GM21447 (cell line): ENCODE measurements at regions not wholly inside any gene's neighbourhood (a gene's known extent, or its start where the extent isn't known, plus 50 kb on each side); places are given as distances from the start of the nearest gene placed in this dataset.

ENCODE experiments used
- ATAC-seq: cut with Tn5 transposase; IDR thresholded peaks from one replicate; pipeline ENCODE4 v1.9.1; 2021; ENCODE audit not compliant: unreplicated experiment

DNA sequence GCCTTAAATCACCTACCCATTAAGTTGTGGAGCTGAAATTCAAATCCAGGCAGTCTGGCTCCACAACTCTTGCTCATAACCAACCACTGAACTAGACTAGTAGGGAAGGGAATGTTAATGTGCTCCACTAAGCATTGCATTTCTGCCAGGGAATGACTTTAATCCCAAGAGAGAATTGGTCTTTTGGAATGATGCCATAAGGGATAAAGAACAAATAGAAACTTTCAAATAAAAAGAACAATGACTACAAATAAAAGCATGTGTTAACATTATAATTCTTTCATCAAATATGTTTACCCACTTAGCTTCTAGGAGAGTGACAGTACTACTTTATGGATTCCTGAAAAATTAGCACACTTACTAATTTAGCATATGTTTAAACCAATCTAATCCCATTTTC is 905.9 kb downstream of the CENPC start:
- ATAC-seq: no peak

- ATAC-seq: no peak
Measured at GRCh38 chr4:66636349-66636748, 909.0 kb downstream of the CENPC start.

- no peak for ATAC-seq
Measured at GRCh38 chr4:66633477-66633876, 911.8 kb downstream of the CENPC start.

DNA sequence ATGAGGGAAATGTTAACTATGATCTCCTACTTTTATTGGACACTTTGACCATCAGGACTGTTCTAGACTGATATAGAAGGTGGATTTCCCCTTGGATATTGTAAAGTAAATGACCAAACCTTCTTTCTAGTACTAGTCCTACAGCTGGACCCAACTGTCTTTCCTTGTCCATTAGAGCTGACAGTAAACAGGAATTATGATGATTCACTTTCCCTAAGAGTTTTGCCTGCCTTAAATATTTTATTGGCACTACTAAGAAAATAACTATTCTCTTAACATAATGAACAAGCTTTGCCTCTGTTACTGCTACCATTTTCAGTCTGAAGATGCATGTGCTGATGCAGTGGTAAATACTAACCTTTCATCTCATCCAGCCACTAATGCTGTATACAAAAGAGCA is 915.4 kb downstream of the CENPC start:
- no peak for ATAC-seq

DNA sequence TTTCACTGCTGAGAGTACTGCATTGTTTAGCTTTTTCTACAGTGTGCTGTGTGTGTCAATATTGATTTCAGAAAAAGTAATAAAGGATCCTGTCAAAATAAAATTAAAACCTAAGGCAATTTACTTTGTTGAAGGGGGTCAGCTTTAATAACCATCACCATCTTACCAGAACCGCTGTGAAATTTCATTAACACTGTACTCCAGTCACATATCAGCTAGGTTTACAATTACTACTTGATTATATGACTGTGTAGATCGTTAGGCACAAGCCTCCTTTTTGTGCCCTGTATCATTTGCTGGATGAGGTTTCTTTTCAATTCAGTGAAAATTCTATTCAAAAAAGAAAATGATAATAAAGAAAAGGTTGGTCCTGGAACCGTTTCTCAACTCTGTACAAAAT is 917.2 kb downstream of the CENPC start:
- ATAC-seq: no peak

- no peak for ATAC-seq
Measured at GRCh38 chr4:66625480-66625879, 919.8 kb downstream of the CENPC start.

- ATAC-seq: no peak
Measured at GRCh38 chr4:66613591-66613990, 931.7 kb downstream of the CENPC start.

- no peak for ATAC-seq
Measured at GRCh38 chr4:66609014-66609413, 936.3 kb downstream of the CENPC start.

- no peak for ATAC-seq
Measured at GRCh38 chr4:66606908-66607307, 936.6 kb upstream of the EPHA5 start.

GRCh38 chr4:66606215-66606614 is 935.9 kb upstream of the EPHA5 start:
- no peak for ATAC-seq

- ATAC-seq: no peak
Measured at GRCh38 chr4:66604192-66604591, 933.9 kb upstream of the EPHA5 start.

DNA sequence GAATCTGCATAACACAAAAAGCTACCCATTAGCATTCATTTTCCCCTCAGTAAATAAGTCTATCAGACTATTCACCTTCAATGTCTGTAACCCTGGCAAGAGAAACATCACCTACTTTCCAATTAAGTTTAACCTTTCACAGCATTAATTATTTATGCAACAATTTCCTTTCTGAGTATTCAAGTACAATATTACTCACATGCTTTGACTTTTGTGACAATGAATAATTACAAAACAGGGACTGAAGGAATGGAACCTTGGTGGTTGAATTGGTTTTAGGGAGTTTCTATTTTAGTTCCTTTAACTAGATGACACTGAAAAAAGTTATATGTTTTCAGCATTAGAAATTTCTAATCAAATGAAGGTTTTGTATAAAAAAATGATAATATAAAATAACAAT is 932.3 kb upstream of the EPHA5 start:
- no peak for ATAC-seq

- no peak for ATAC-seq
Measured at GRCh38 chr4:66591968-66592367, 921.7 kb upstream of the EPHA5 start.

DNA sequence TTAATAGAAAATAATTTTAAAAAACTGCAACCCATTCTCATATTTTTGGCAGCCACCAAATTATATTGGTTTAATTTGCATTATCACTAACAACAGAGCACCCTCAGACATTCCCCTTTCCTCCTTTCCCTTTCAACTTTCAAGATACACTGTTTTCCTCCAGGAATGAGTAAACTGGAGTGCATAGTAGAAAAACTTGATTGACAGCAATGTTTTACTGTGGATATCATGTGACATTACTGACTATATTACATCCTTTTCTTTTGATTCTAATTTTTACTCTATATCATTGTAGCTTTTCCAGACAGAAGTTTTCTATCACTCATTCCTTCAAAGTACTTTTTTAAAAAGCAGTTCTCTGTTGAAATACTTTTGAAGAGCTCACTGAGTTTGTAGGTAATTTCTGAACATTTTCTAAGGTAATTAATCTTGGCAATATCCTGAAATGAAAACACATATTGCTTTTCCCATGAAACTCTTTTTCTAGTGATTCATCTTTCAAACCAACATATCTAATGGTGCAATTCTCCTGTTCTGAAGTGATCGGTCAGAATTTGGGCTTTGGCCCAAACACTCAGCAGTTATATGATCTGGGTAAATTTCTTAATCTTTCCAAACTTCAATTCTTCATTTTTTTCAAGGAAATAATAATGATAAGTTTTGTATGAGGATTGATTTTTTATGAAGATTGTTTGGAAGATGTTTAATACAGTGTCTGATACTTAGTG is 920.4 kb upstream of the EPHA5 start:
- ATAC-seq: no peak

- no peak for ATAC-seq
Measured at GRCh38 chr4:66589183-66589582, 918.9 kb upstream of the EPHA5 start.

- ATAC-seq: no peak
Measured at GRCh38 chr4:66585767-66586166, 915.5 kb upstream of the EPHA5 start.

DNA sequence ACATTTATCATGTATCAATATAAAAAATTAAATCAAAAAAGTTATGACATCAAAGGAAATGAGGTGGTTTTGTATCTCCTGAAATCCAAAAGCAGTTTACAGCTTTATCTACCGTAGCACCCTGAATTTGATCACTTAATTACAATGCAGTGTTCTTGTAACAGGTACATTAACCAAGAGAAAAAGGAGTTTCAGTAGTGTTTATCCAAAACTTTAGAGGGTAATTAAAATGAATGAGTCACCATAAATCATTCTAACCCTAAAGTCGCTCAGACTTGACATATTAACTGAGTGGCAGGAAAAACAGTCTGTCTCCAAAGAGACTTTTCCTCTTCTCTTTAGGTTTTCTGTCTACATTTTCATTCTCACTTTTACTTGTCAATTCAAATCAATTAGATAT is 907.6 kb upstream of the EPHA5 start:
- ATAC-seq: no peak

DNA sequence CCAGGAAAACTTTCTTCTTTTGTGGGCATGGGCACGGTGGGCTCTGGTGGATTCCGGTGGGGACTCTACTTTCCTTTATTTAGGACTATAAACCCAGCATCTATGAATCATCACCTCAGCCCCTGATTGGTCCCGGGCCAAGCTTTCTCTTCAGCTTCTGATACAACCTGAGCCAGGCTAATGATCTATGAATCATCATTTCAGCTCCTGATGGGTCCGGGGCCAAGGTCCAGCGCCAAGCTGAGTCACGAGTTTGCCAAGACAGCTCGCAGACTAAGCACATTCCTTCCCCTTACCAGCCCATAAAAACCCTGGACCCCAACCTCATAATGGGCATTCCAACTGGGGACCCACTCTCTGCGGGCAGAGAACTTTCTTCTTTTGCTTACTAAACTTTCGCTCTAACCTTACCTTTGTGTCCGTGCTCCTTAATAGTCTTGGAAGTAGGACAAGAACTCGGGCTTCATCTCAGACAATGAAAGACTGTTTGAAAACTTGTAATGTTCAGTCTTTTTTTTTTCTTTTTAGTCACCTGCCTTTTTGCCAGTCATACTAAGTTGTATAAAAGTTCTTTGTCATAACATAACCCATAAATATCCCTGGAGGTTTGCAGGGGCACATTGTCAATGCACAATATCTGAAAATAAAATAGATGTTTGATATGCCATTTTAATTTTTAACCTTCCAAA is 904.9 kb upstream of the EPHA5 start:
- no peak for ATAC-seq

DNA sequence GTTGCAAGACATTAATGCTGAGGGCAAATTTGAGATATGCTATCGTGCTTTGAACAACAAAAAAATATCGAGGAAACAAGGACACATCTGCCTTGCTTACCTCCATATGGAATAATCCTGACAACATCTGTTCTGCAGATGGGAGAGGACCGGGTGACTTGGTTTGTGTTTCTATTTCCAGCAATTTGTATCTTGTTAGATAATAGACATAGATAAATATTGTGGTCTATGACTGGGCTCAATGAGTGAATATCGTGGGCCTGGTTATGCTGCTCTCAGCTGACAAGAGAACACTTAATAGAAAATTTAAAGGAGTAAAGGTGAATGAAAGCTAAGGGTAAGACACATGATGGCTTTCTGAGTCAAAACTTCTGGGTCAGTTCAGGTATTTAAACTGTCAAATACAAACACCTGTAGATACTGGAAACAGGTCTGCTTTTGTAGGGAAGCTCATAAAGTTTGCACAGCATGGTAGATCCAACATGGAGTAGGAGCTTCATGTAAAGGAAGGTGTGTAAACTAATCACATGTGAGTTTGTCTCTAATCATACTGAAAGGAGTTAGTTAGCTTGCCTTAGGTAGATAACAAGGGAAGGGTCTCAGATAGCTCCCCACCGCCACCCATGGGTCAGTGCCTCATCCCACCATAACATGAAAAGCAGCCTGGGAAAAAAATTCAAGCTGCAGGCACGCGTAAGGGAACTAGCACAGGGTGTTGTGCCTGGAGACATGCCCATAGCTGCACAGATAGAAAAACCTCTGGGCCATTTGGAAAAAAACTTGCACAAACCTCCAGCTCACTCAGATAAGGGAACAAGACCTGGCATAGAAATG is 904.1 kb upstream of the EPHA5 start:
- no peak for ATAC-seq

DNA sequence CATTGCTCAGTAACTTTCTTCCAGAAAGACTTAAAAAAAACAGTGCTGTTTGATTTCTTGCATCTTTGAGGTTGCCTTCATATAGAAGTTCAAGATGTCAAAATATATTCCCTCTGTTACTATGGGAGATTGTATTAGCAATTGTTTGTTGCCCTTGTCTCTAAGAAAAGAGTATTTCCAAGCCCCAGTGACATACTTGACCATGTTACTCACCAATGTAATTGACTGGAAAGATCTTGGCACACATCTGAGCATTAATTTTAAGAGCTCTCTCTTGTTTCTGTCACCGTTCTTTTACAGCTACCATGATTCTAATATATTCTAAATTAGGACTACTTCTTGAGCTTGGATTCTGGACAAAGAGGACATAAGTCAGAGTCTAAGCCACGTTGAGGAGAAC is 902.7 kb upstream of the EPHA5 start:
- no peak for ATAC-seq

DNA sequence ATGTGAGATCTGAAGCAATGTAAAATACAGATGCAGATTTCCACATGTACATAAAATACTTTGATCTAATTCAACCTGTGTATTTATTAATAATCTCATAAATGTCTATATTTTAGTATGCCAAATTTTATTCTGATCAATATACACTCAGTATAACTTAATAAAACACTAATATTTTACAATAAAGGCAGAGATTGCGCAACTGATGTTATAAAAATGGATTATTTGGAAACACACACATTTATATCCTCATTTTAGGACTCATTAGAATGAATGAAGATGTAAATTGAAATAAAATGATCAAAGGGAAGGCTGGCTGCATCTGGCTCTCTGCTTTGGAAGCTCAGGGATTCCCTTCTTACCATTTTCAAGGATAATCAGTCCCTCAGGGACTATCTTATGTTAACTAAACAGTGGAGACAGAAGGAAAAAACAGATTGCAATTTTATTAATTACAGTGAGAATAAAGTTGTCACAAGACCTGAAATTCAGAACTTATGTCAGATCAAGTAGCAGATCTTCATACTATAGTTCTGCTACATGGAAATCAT is 900.9 kb upstream of the EPHA5 start:
- no peak for ATAC-seq

GRCh38 chr4:66569228-66569627 is 898.9 kb upstream of the EPHA5 start:
- no peak for ATAC-seq
